IMR-90 (cell line): ENCODE measurements at regions not wholly inside any gene's neighbourhood (a gene's known extent, or its start where the extent isn't known, plus 50 kb on each side); places are given as distances from the start of the nearest gene placed in this dataset.

ENCODE experiments used
- ATAC-seq: fragments of 200-7000 bp; cut with Tn5 transposase; 2 replicates; pipeline ENCODE4 v1.9.1; 2020; ENCODE audit warnings: low read depth, mild to moderate bottlenecking, moderate library complexity
- BruUV-seq: library from RNA; stranded (reverse); fragments of 400-500 nt; replicated peaks from 2 replicates; lab custom pipeline; 2021; lab: Mats Ljungman, UMichigan
- CTCF ChIA-PET: fragments of 300-600 bp; formaldehyde crosslinking; extraction: SDS; loops from one replicate; lab custom pipeline; 2021; ENCODE audit warnings: antibody characterized with exemption; lab: Yijun Ruan, JAX
- POLR2A ChIA-PET: fragments of 300-600 bp; sonication (Branson Sonifier 250); formaldehyde crosslinking; loops from one replicate; lab custom pipeline; 2022; ENCODE audit warnings: antibody characterized with exemption; ENCODE audit not compliant: unreplicated experiment; lab: Charles Lee
- DNase-seq: peaks from one replicate; pipeline ENCODE4 v3.0.0; 2013
- H2AFZ ChIP-seq: replicated peaks from 2 replicates; pipeline ENCODE3; 2013; ENCODE audit warnings: low read length, mild to moderate bottlenecking; ENCODE audit not compliant: poor library complexity
- H2AK5ac ChIP-seq: 2 replicates; pipeline ENCODE4 v1.6.1; 2013; ENCODE audit warnings: low read depth, low read length, inconsistent platforms
- H2AK9ac ChIP-seq: replicated peaks from 2 replicates; pipeline ENCODE3; 2013; ENCODE audit warnings: mild to moderate bottlenecking, low read depth, low read length, moderate library complexity; ENCODE audit not compliant: poor library complexity
- H2BK120ac ChIP-seq: 2 replicates; pipeline ENCODE4 v1.6.1; 2013; ENCODE audit warnings: low read depth, low read length, inconsistent platforms
- H2BK15ac ChIP-seq: 3 replicates; pipeline ENCODE4 v1.6.1; 2013; ENCODE audit warnings: low read depth, low read length, inconsistent platforms
- H2BK20ac ChIP-seq: 2 replicates; pipeline ENCODE4 v1.6.1; 2013; ENCODE audit warnings: low read depth, mild to moderate bottlenecking, inconsistent platforms, low read length, moderate library complexity
- H2BK5ac ChIP-seq: 2 replicates; pipeline ENCODE4 v1.6.1; 2013; ENCODE audit warnings: mild to moderate bottlenecking, low read depth, low read length, inconsistent platforms; ENCODE audit not compliant: poor library complexity, severe bottlenecking
- H3K14ac ChIP-seq: replicated peaks from 2 replicates; pipeline ENCODE4 v1.6.1; 2013; ENCODE audit warnings: low read depth, low read length, inconsistent platforms
- H3K18ac ChIP-seq: 2 replicates; pipeline ENCODE4 v1.6.1; 2013; ENCODE audit warnings: low read depth, low read length, control low read depth
- H3K23ac ChIP-seq: 2 replicates; pipeline ENCODE4 v1.6.1; 2013; ENCODE audit warnings: low read depth, low read length, inconsistent platforms
- H3K27ac ChIP-seq: 2 replicates; pipeline ENCODE4 v1.5.1; 2013; ENCODE audit warnings: mild to moderate bottlenecking, control low read depth, low read length; ENCODE audit not compliant: insufficient read depth
- H3K27me3 ChIP-seq: 2 replicates; pipeline ENCODE4 v1.6.1; 2013; ENCODE audit warnings: low read length; ENCODE audit not compliant: control insufficient read depth, insufficient read depth
- H3K36me3 ChIP-seq: 2 replicates; pipeline ENCODE4 v1.6.1; 2013; ENCODE audit warnings: low read length, mixed read lengths; ENCODE audit not compliant: control insufficient read depth, insufficient read depth
- H3K4ac ChIP-seq: 2 replicates; pipeline ENCODE4 v1.6.1; 2013; ENCODE audit warnings: low read depth, low read length, inconsistent platforms
- H3K4me1 ChIP-seq: 2 replicates; pipeline ENCODE4 v1.6.1; 2013; ENCODE audit warnings: low read length, mixed read lengths; ENCODE audit not compliant: control insufficient read depth, insufficient read depth
- H3K4me2 ChIP-seq: 2 replicates; pipeline ENCODE4 v1.6.1; 2013; ENCODE audit warnings: low read depth, mild to moderate bottlenecking, control low read depth, low read length, moderate library complexity
- H3K4me3 ChIP-seq: 2 replicates; pipeline ENCODE4 v1.5.1; 2013; ENCODE audit warnings: low read depth, mild to moderate bottlenecking, control low read depth, low read length, moderate library complexity; ENCODE audit not compliant: insufficient read depth
- H3K56ac ChIP-seq: 2 replicates; pipeline ENCODE4 v1.6.1; 2013; ENCODE audit warnings: low read length, inconsistent platforms; ENCODE audit not compliant: insufficient read depth; ENCODE audit errors: extremely low read depth
- H3K79me1 ChIP-seq, 2 experiments: 2 replicates each; pipeline ENCODE4 v1.6.1; 2013; ENCODE audit warnings: low read length in 2 of 2, inconsistent platforms in 1 of 2, low read depth in 1 of 2
- H3K9ac ChIP-seq: 2 replicates; pipeline ENCODE4 v1.6.1; 2013; ENCODE audit warnings: low read depth, low read length, control low read depth
- H3K9me1 ChIP-seq: 2 replicates; pipeline ENCODE4 v1.6.1; 2013; ENCODE audit warnings: low read length, inconsistent platforms; ENCODE audit not compliant: insufficient read depth
- H3K9me3 ChIP-seq: 2 replicates; pipeline ENCODE4 v1.6.1; 2013; ENCODE audit warnings: low read length; ENCODE audit not compliant: control insufficient read depth, insufficient read depth
- H4K20me1 ChIP-seq: 2 replicates; pipeline ENCODE4 v1.6.1; 2013; ENCODE audit warnings: low read length, inconsistent platforms; ENCODE audit not compliant: insufficient read depth
- H4K5ac ChIP-seq: 2 replicates; pipeline ENCODE4 v1.6.1; 2013; ENCODE audit warnings: mild to moderate bottlenecking, low read depth, low read length, control low read depth
- H4K8ac ChIP-seq, 2 experiments: 2 replicates each; pipeline ENCODE4 v1.6.1; 2013; ENCODE audit warnings: low read depth in 2 of 2, low read length in 2 of 2, control low read depth in 1 of 2, inconsistent platforms in 1 of 2
- H4K91ac ChIP-seq: 2 replicates; pipeline ENCODE4 v1.6.1; 2013; ENCODE audit warnings: low read depth, low read length, inconsistent platforms; ENCODE audit not compliant: insufficient read depth
- BHLHE40 ChIP-seq: fragments of 150-350 bp; IDR thresholded peaks from 2 replicates; pipeline ENCODE4 v1.6.1; 2016; ENCODE audit warnings: mild to moderate bottlenecking, low read depth, low read length
- CEBPB ChIP-seq: IDR thresholded peaks from 2 replicates; pipeline ENCODE4 v1.6.1; 2012; ENCODE audit warnings: low read depth, low read length, improper control_type of control experiment
- CHD1 ChIP-seq: IDR thresholded peaks from 2 replicates; pipeline ENCODE4 v1.6.1; 2012; ENCODE audit warnings: low read depth, low read length, improper control_type of control experiment
- FOS ChIP-seq: fragments of 150-350 bp; IDR thresholded peaks from 2 replicates; pipeline ENCODE4 v1.6.1; 2016; ENCODE audit warnings: low read depth, low read length
- MAFK ChIP-seq: IDR thresholded peaks from 2 replicates; pipeline ENCODE4 v1.6.1; 2012; ENCODE audit warnings: low read depth, low read length, improper control_type of control experiment
- MAZ ChIP-seq: IDR thresholded peaks from 2 replicates; pipeline ENCODE4 v1.6.1; 2012; ENCODE audit warnings: low read depth, mild to moderate bottlenecking, low read length, improper control_type of control experiment, moderate library complexity, borderline replicate concordance
- MXI1 ChIP-seq: IDR thresholded peaks from 2 replicates; pipeline ENCODE4 v1.6.1; 2012; ENCODE audit warnings: low read depth, mild to moderate bottlenecking, low read length, moderate library complexity, borderline replicate concordance
- NFE2L2 ChIP-seq: fragments of 150-350 bp; IDR thresholded peaks from 2 replicates; pipeline ENCODE4 v1.6.1; 2016; ENCODE audit warnings: low read depth, mild to moderate bottlenecking, low read length
- POLR2A ChIP-seq: IDR thresholded peaks from 2 replicates; pipeline ENCODE4 v1.6.1; 2012; ENCODE audit warnings: mild to moderate bottlenecking, low read depth, low read length
- RAD21 ChIP-seq: IDR thresholded peaks from 2 replicates; pipeline ENCODE4 v1.6.1; 2012; ENCODE audit warnings: low read length, improper control_type of control experiment
- RCOR1 ChIP-seq: IDR thresholded peaks from 2 replicates; pipeline ENCODE4 v1.6.1; 2012; ENCODE audit warnings: mild to moderate bottlenecking, low read length, improper control_type of control experiment; ENCODE audit not compliant: insufficient replicate concordance
- RFX5 ChIP-seq: IDR thresholded peaks from 2 replicates; pipeline ENCODE4 v1.8.0; 2012; ENCODE audit warnings: low read depth, mild to moderate bottlenecking, low read length, moderate library complexity
- SMC3 ChIP-seq: fragments of 150-350 bp; IDR thresholded peaks from 2 replicates; pipeline ENCODE4 v1.6.1; 2016; ENCODE audit warnings: low read depth, mild to moderate bottlenecking, antibody characterized with exemption, low read length, moderate library complexity
- WGBS, 2 experiments: methylation state at CpG; one replicate each; pipeline versions ENCODE4 v1.1.5 to v1.1.7; 2013; ENCODE audit warnings: missing lambda C conversion rate in 2 of 2; ENCODE audit not compliant: insufficient read length in 1 of 2; ENCODE audit errors: extremely low coverage in 2 of 2; 5-methylcytosine and 5-hydroxymethylcytosine counted together
- dilution Hi-C: fragments of 300-500 bp; cut with HindIII; formaldehyde crosslinking; loops from one replicate; pipeline ENCODE4 v1.14.3; 2018; ENCODE audit warnings: low sequenced_read_pairs; ENCODE audit not compliant: unreplicated experiment
- in situ Hi-C: fragments of 300-500 bp; cut with MboI; formaldehyde crosslinking; loops from 3 replicates; pipeline ENCODE4 v1.14.3; 2019; ENCODE audit warnings: low sequenced_read_pairs, inconsistent platforms, mixed read lengths
- intact Hi-C: fragments of 100-400 bp; cut with micrococcal nuclease; formaldehyde crosslinking; loops from 2 replicates; pipeline ENCODE4 v1.10.0; 2022
- TF ChIP-seq, protein P1 (sequence below): conservative IDR thresholded peaks from 2 replicates; pipeline ENCODE4 v1.5.1; 2012; ENCODE audit warnings: mild to moderate bottlenecking, low read depth, low read length, improper control_type of control experiment
- TF ChIP-seq, protein P2 (sequence below): fragments of 150-350 bp; IDR thresholded peaks from 2 replicates; pipeline ENCODE4 v1.6.1; 2016; ENCODE audit warnings: low read depth, mild to moderate bottlenecking, low read length, moderate library complexity, borderline replicate concordance
- TF ChIP-seq, protein P3 (sequence below): fragments of 150-350 bp; IDR thresholded peaks from 2 replicates; pipeline ENCODE4 v1.6.1; 2017; ENCODE audit warnings: mild to moderate bottlenecking, antibody characterized with exemption, low read length, low read depth

DNA sequence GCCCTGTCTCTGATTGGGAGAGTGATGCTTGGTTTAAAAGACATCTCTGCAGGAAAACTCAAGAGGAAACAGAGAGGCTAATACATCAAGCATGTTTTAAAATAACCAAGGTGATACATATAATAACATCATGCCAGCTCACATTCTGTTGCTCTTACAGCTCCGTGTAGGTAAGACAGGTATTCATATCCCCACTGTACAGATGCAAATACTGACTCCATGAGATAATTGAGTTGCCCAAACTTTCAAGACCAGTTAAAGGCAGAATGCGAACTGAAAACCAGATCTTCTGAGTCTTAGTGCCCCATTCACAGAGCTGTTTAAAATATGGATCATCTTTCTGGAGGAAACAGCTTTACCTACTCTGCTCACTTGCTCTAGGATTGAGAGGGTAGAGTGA, 214.0 kb downstream of the PIK3R1 start:
- WGBS, 2 experiments = no CpG with 5 or more reads among the region's 2 CpGs

More for the DNA sequence above, 214.0 kb downstream of the PIK3R1 start:
- H3K23ac ChIP-seq = no peak overlapping the region
- DNase-seq = no peak
- H4K8ac ChIP-seq = no peak overlapping the region
- BruUV-seq = no TSS peak
- H2BK120ac ChIP-seq = no peak overlapping the region
- H3K18ac ChIP-seq = no peak overlapping the region
- H3K9me1 ChIP-seq = peaks cover 6% of the 10 kb centered on the region
- H3K4me2 ChIP-seq = no peak overlapping the region
- intact Hi-C loops = no loop called here
- no peak overlapping the region for H4K5ac ChIP-seq
- POLR2A ChIA-PET = no interaction called here
- H2AK9ac ChIP-seq = no peak overlapping the region
- no peak overlapping the region for H2AFZ ChIP-seq
- no peak overlapping the region for H2BK15ac ChIP-seq
- CTCF ChIA-PET = interaction anchor here (0.6 kb wide), 1 partner anchor 1050 kb away, joined by 5 read pairs; no protein-coding TSS in a partner anchor
- no peak overlapping the region for H4K91ac ChIP-seq
- H3K4me3 ChIP-seq = no peak overlapping the region
- in situ Hi-C loops = no loop called here
- no peaks in the 10 kb centered on the region for H3K9me3 ChIP-seq
- no peak for ATAC-seq
- no peaks in the 10 kb centered on the region for H3K36me3 ChIP-seq
- no peak overlapping the region for H3K27ac ChIP-seq
- no peaks in the 10 kb centered on the region for H4K20me1 ChIP-seq
- no peak overlapping the region for H2BK20ac ChIP-seq
- no peak overlapping the region for H3K9ac ChIP-seq
- H3K14ac ChIP-seq = no peak overlapping the region
- dilution Hi-C loops = no loop called here
- H3K79me1 ChIP-seq = no peaks in the 10 kb centered on the region
- TF ChIP-seq MAFK = no peak
- no peak for TF ChIP-seq RAD21
- no peak for TF ChIP-seq CHD1
- TF ChIP-seq NFE2L2 = no peak
- TF ChIP-seq CEBPB = no peak
- no peak for TF ChIP-seq RFX5
- TF ChIP-seq, protein P1, sequence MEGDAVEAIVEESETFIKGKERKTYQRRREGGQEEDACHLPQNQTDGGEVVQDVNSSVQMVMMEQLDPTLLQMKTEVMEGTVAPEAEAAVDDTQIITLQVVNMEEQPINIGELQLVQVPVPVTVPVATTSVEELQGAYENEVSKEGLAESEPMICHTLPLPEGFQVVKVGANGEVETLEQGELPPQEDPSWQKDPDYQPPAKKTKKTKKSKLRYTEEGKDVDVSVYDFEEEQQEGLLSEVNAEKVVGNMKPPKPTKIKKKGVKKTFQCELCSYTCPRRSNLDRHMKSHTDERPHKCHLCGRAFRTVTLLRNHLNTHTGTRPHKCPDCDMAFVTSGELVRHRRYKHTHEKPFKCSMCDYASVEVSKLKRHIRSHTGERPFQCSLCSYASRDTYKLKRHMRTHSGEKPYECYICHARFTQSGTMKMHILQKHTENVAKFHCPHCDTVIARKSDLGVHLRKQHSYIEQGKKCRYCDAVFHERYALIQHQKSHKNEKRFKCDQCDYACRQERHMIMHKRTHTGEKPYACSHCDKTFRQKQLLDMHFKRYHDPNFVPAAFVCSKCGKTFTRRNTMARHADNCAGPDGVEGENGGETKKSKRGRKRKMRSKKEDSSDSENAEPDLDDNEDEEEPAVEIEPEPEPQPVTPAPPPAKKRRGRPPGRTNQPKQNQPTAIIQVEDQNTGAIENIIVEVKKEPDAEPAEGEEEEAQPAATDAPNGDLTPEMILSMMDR = no peak
- TF ChIP-seq, protein P2, sequence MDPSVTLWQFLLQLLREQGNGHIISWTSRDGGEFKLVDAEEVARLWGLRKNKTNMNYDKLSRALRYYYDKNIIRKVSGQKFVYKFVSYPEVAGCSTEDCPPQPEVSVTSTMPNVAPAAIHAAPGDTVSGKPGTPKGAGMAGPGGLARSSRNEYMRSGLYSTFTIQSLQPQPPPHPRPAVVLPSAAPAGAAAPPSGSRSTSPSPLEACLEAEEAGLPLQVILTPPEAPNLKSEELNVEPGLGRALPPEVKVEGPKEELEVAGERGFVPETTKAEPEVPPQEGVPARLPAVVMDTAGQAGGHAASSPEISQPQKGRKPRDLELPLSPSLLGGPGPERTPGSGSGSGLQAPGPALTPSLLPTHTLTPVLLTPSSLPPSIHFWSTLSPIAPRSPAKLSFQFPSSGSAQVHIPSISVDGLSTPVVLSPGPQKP = no peak
- TF ChIP-seq, protein P3, sequence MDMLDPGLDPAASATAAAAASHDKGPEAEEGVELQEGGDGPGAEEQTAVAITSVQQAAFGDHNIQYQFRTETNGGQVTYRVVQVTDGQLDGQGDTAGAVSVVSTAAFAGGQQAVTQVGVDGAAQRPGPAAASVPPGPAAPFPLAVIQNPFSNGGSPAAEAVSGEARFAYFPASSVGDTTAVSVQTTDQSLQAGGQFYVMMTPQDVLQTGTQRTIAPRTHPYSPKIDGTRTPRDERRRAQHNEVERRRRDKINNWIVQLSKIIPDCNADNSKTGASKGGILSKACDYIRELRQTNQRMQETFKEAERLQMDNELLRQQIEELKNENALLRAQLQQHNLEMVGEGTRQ = no peak
- no peak for TF ChIP-seq MXI1
- no peak for TF ChIP-seq FOS
- no peak for TF ChIP-seq BHLHE40
- TF ChIP-seq RCOR1 = no peak
- no peak for TF ChIP-seq SMC3
- TF ChIP-seq POLR2A = no peak
- TF ChIP-seq MAZ = no peak
- no peak overlapping the region for H3K4ac ChIP-seq
- no peak overlapping the region for H3K56ac ChIP-seq
- no peak overlapping the region for H2BK5ac ChIP-seq
- no peaks in the 10 kb centered on the region for H3K27me3 ChIP-seq
- peaks cover 2% of the 10 kb centered on the region; the same call in 1 of the 2 replicates for H3K4me1 ChIP-seq
- no peak overlapping the region for H2AK5ac ChIP-seq
